ENCODE measurements at regions not wholly inside any gene's neighbourhood (a gene's known extent, or its start where the extent isn't known, plus 50 kb on each side); places are given as distances from the start of the nearest gene placed in this dataset.

GRCh38 chr5:88450239-88450638, 181.6 kb upstream of the TMEM161B start:
- Histone ChIP-seq H3K27me3 (replicated peaks in 1 of 4; ENCODE audit: control insufficient read depth in 3 of 4, extremely low read depth in 1 of 4, insufficient read depth in 3 of 4, low read length in 3 of 4) (no peaks in the 10 kb centered on the region), H4K8ac (ENCODE audit: extremely low read depth, insufficient read depth, low read length) (no peak overlapping the region), H3K9me3 (ENCODE audit: insufficient read depth in 2 of 2, low read depth in 1 of 2, low read length in 1 of 2) (no peaks in the 10 kb centered on the region), H2BK15ac (ENCODE audit: low read length) (no peak overlapping the region), H3K23me2 (ENCODE audit: low read depth, low read length) (no peaks in the 10 kb centered on the region), H4K91ac (replicated peaks; ENCODE audit: insufficient read length, low read length) (no peak overlapping the region), H2BK12ac (ENCODE audit: low read depth, low read length) (no peak overlapping the region), H3K14ac (ENCODE audit: insufficient read length) (no peak overlapping the region), H2BK20ac (ENCODE audit: low read length) (no peak overlapping the region), H3K4me2 (ENCODE audit: insufficient read depth in 1 of 2, low read depth in 2 of 2, low read length in 2 of 2) (no peak overlapping the region), H3K23ac (ENCODE audit: insufficient read length) (no peak overlapping the region), H3K9ac (replicated peaks in 1 of 4; ENCODE audit: extremely low read depth in 1 of 4, low read depth in 3 of 4, low read length in 3 of 4) (no peak overlapping the region), H3K4me3 (ENCODE audit: extremely low read depth in 1 of 4, insufficient read depth in 2 of 4, low read depth in 3 of 4, low read length in 4 of 4) (no peak overlapping the region), H3K79me2 (ENCODE audit: control insufficient read depth in 1 of 2, insufficient read depth in 2 of 2, low read length in 2 of 2) (no peaks in the 10 kb centered on the region), H2AFZ (ENCODE audit: low read length) (no peak overlapping the region), H3K36me3 (ENCODE audit: control insufficient read depth in 2 of 4, insufficient read depth in 4 of 4, low read length in 3 of 4) (no peaks in the 10 kb centered on the region), H3K4ac (replicated peaks; ENCODE audit: insufficient read length, low read depth, low read length) (no peak overlapping the region), H3K18ac (ENCODE audit: extremely low read depth, low read length) (no peak overlapping the region), H2AK5ac (ENCODE audit: low read depth, low read length) (no peak overlapping the region), H4K20me1 (replicated peaks in 1 of 2; ENCODE audit: control insufficient read depth in 1 of 2, insufficient read depth in 2 of 2, low read length in 2 of 2) (no peaks in the 10 kb centered on the region), H3K27ac (ENCODE audit: low read depth, low read length) (no peak overlapping the region), H3K79me1 (ENCODE audit: low read depth, low read length) (no peaks in the 10 kb centered on the region), H2BK120ac (replicated peaks; ENCODE audit: low read depth, low read length) (no peak overlapping the region), H3K56ac (replicated peaks; ENCODE audit: insufficient read length, low read depth, low read length) (no peak overlapping the region), H4K5ac (ENCODE audit: insufficient read length, low read depth, low read length) (no peak overlapping the region), H3K4me1 (replicated peaks in 1 of 4; ENCODE audit: control insufficient read depth in 3 of 4, insufficient read depth in 4 of 4, low read length in 3 of 4) (no peaks in the 10 kb centered on the region), H2BK5ac (ENCODE audit: low read depth, low read length) (no peak overlapping the region)
- ChIA-PET POLR2A (ENCODE audit: partially characterized antibody) (no interaction called here), CTCF (ENCODE audit: partially characterized antibody) (no interaction called here)
- 81% methylated on average over 2 of the region's 2 CpGs; no CpG with 5 or more reads in 1 of the 2 experiments for WGBS, 2 experiments (ENCODE audit: extremely low coverage in 1 of 2, insufficient coverage in 1 of 2, insufficient read length in 1 of 2, insufficient replicate concordance in 2 of 2, low coverage in 1 of 2, low lambda C conversion rate in 2 of 2, missing lambda C conversion rate in 1 of 2)
- no peak for DNase-seq (ENCODE audit: low read depth in 1 of 2, low spot score in 2 of 2)
- FAIRE-seq, result no peak
- TF ChIP-seq EP300 (IDR thresholded peaks at IDR 0.05; ENCODE audit: borderline replicate concordance in 1 of 2, low read depth in 2 of 2, low read length in 2 of 2) (no peak), ASH2L (IDR thresholded peaks at IDR 0.05; ENCODE audit: low read length) (no peak), GTF2F1 (IDR thresholded peaks at IDR 0.05; ENCODE audit: borderline replicate concordance, low read depth, low read length) (no peak), POU5F1 (IDR thresholded peaks at IDR 0.05; ENCODE audit: low read depth, low read length) (no peak), GABPA (IDR thresholded peaks at IDR 0.05; ENCODE audit: borderline replicate concordance, insufficient read depth, low read length) (no peak), SIRT6 (IDR thresholded peaks at IDR 0.05; ENCODE audit: low read length) (no peak), CEBPB (IDR thresholded peaks at IDR 0.05; ENCODE audit: low read depth, low read length) (no peak), SRF (IDR thresholded peaks at IDR 0.05; ENCODE audit: low read depth, low read length) (no peak), RFX5 (IDR thresholded peaks at IDR 0.05; ENCODE audit: borderline replicate concordance, low read depth, low read length) (no peak)
